Activated CD8-positive, alpha-beta T cell treated with anti-CD3 and anti-CD28 coated beads for 36 hours (primary cell): ENCODE measurements at regions not wholly inside any gene's neighbourhood (a gene's known extent, or its start where the extent isn't known, plus 50 kb on each side); places are given as distances from the start of the nearest gene placed in this dataset.

Source experiments
- ATAC-seq: fragments of 200-7000 bp; cut with Tn5 transposase; one replicate; pipeline ENCODE4 v1.10.0; 2021; ENCODE audit warnings: mild to moderate bottlenecking, moderate library complexity
- CTCF ChIA-PET: fragments of 350-600 bp; sonication (Branson Sonifier 250); formaldehyde crosslinking; loops from one replicate; lab custom pipeline; 2021; ENCODE audit warnings: antibody characterized with exemption; lab: Charles Lee
- POLR2A ChIA-PET: fragments of 350-600 bp; sonication (Branson Sonifier 250); formaldehyde crosslinking; loops from one replicate; lab custom pipeline; 2021; ENCODE audit warnings: antibody characterized with exemption; lab: Charles Lee
- DNase-seq: peaks from one replicate; pipeline ENCODE4 v3.0.0-alpha.2; 2020
- H3K27ac Mint-ChIP-seq: one replicate; pipeline ENCODE4 v1.8.0; 2021; ENCODE audit warnings: mild to moderate bottlenecking, mixed read lengths
- H3K27me3 Mint-ChIP-seq: one replicate; pipeline ENCODE4 v1.8.0; 2021; ENCODE audit warnings: mixed read lengths
- H3K36me3 Mint-ChIP-seq: one replicate; pipeline ENCODE4 v1.8.0; 2021; ENCODE audit warnings: low read depth, mixed read lengths
- H3K4me1 Mint-ChIP-seq: one replicate; pipeline ENCODE4 v1.8.0; 2021; ENCODE audit warnings: low read depth, mixed read lengths
- H3K4me3 Mint-ChIP-seq: one replicate; pipeline ENCODE4 v1.8.0; 2021; ENCODE audit warnings: mild to moderate bottlenecking, moderate library complexity, mixed read lengths
- H3K9me3 Mint-ChIP-seq: one replicate; pipeline ENCODE4 v1.8.0; 2021; ENCODE audit warnings: mixed read lengths
- intact Hi-C: fragments of 100-400 bp; cut with micrococcal nuclease; formaldehyde crosslinking; loops from one replicate; pipeline ENCODE4 v1.10.0; 2022
- TF ChIP-seq, protein P1 (sequence below): fragments of 200-600 bp; IDR thresholded peaks from one replicate; pipeline ENCODE4 v1.8.0; 2022; ENCODE audit warnings: antibody characterized with exemption, mild to moderate bottlenecking

DNA sequence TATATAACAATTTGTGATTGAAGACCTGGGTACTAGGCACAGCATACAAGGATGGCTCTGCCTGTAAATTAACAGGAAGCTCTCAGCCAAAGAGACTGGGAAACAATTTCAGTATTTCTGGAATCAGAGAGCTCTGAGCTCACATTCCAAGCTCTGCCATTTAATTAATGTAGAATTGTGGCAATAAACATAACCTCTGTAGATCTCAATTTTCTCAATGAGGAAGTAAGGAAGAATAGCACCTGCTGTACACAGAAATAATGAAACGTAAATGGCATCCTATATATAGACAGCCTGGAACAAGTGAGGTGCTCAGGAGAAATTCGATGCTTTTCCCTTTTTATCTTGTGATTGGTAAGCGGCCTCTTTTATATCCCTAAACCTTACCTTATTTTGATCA is 538.5 kb upstream of the JAG1 start:
- ChIA-PET POLR2A (no interaction called here), CTCF (no interaction called here)
- intact Hi-C loops, result no loop called here
- Mint-ChIP-seq H3K9me3 (no peaks in the 10 kb centered on the region), H3K27me3 (peaks cover 2% of the 10 kb centered on the region), H3K4me1 (no peaks in the 10 kb centered on the region), H3K27ac (no peak overlapping the region), H3K4me3 (no peak overlapping the region), H3K36me3 (no peaks in the 10 kb centered on the region)
- TF ChIP-seq, protein P1, sequence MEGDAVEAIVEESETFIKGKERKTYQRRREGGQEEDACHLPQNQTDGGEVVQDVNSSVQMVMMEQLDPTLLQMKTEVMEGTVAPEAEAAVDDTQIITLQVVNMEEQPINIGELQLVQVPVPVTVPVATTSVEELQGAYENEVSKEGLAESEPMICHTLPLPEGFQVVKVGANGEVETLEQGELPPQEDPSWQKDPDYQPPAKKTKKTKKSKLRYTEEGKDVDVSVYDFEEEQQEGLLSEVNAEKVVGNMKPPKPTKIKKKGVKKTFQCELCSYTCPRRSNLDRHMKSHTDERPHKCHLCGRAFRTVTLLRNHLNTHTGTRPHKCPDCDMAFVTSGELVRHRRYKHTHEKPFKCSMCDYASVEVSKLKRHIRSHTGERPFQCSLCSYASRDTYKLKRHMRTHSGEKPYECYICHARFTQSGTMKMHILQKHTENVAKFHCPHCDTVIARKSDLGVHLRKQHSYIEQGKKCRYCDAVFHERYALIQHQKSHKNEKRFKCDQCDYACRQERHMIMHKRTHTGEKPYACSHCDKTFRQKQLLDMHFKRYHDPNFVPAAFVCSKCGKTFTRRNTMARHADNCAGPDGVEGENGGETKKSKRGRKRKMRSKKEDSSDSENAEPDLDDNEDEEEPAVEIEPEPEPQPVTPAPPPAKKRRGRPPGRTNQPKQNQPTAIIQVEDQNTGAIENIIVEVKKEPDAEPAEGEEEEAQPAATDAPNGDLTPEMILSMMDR, result no peak
- ATAC-seq (no peak), DNase-seq (no peak)

DNA sequence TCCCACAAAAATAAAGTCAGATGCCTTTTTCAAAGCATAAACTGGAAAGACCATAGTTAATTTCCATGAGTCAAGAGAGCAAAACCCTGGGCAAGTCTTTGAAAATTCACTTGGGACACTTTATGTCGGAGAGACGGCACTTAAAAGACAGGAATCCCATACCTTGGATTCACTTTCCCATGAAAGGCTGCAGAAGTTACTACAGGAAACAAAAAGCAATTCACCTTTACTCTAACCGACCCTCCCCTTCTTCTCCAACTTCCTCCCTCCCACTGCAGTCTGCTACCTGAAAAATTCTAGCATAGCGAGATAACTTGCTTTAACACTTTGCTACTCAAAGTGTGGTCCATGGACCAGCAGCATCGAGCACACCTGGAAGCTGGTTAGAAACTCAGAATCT is 539.1 kb upstream of the JAG1 start:
- POLR2A ChIA-PET, result no interaction called here
- intact Hi-C loops, result no loop called here
- Mint-ChIP-seq H3K4me3 (no peak overlapping the region), H3K9me3 (no peaks in the 10 kb centered on the region), H3K36me3 (no peaks in the 10 kb centered on the region), H3K4me1 (no peaks in the 10 kb centered on the region), H3K27me3 (peaks cover 2% of the 10 kb centered on the region), H3K27ac (no peak overlapping the region)
- DNase-seq, result no peak
- no peak for ATAC-seq
- TF ChIP-seq, protein P1, result no peak
- CTCF ChIA-PET, result no interaction called here

DNA sequence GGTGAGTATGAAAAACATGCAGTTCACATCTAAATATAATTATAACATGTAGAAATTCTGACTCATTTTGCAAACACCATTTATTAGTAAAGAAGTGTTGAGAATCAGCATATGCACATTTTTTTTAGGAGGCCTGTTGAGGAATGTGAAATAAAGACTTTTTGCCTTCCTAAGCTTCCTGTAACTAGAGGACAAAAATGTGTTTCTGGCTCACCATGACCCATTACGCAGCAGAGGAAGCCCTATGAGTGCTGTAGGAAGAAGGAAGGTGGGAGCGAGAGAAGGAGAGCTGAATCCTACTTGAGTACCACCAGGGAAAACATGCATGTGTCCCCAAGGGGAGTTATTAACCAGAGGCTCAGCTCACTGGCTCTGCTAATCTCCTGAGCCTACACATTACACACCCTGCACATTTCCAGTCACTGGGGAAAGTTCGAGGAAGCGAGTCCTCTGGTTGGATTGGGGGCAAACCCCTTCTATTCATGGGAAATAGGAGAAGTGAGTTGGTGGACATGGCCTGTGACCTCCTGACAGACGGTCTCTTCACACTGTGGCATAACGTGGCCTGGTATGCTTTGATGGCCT is 540.5 kb upstream of the JAG1 start:
- H3K27me3 Mint-ChIP-seq, result peaks cover 2% of the 10 kb centered on the region
- ATAC-seq (no peak), DNase-seq (no peak)
- ChIA-PET CTCF (interaction anchor here (1.9 kb wide), 1 partner anchor 9 kb away, joined by 5 read pairs; no protein-coding TSS in a partner anchor), POLR2A (no interaction called here)
- no peak overlapping the region for H3K4me3 Mint-ChIP-seq
- no peaks in the 10 kb centered on the region for H3K9me3 Mint-ChIP-seq
- no peak overlapping the region for H3K27ac Mint-ChIP-seq
- no peaks in the 10 kb centered on the region for H3K4me1 Mint-ChIP-seq
- TF ChIP-seq, protein P1, result no peak
- no peaks in the 10 kb centered on the region for H3K36me3 Mint-ChIP-seq
- intact Hi-C loops, result no loop called here

DNA sequence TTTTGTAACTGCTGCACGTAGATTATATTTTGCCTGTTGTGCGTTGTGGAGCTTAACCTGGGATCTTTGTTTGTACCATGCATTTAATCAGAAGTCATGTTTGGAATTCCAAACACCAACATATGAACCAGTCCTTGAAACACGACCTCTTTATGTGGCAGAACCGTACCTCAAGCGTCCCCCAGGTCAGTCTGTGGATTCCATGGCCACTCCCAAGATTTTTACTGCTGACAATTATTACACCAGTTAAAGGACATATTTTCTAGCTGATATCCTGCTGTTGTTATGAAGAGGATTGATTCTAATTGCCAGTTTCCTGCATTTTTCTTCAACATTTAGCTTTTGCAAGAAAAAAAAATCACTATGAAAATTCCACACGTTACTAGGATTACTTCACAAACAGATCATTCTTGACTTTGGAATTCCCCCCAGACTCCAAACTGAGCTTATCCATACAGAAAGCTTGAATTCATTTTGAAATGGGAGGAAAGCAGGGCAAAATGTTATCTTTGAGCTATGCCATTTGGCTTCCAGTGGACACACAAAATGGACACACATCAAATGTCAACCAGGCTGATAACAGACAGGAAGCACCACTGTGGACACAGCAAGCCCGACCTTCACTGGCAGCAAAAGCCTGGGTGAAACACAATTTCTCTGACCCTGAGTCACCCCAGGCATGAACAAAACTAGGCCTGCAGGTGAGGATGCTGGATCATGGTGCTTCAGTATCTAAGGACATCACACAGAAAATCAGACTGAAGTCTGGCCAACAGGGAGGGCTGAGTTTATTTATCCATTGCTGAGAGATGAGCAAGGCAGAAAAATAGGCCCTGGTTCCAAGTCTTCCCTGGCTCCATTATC is 542.9 kb upstream of the JAG1 start:
- ChIA-PET CTCF (interaction anchor here (1.6 kb wide), 1 partner anchor 11 kb away, joined by 6 read pairs; no protein-coding TSS in a partner anchor), POLR2A (interaction anchor here (0.6 kb wide), 1 partner anchor 9 kb away, joined by 4 read pairs; no protein-coding TSS in a partner anchor)
- no peaks in the 10 kb centered on the region for H3K36me3 Mint-ChIP-seq
- intact Hi-C loops, result no loop called here
- no peak overlapping the region for H3K27ac Mint-ChIP-seq
- no peak overlapping the region for H3K4me3 Mint-ChIP-seq
- DNase-seq (no peak), ATAC-seq (no peak)
- TF ChIP-seq, protein P1, result no peak
- no peaks in the 10 kb centered on the region for H3K9me3 Mint-ChIP-seq
- no peaks in the 10 kb centered on the region for H3K27me3 Mint-ChIP-seq
- H3K4me1 Mint-ChIP-seq, result no peaks in the 10 kb centered on the region
